ENCODE measurements at regions not wholly inside any gene's neighbourhood (a gene's known extent, or its start where the extent isn't known, plus 50 kb on each side); places are given as distances from the start of the nearest gene placed in this dataset.
"Not testable (repeated sequence)": the region's sequence is repeated elsewhere in the genome, so short reads cannot be mapped to it uniquely, and the experiment has no call there.

- no peak for DNase-seq (ENCODE audit: insufficient read length, low spot score)
- no peak for FAIRE-seq
- TF ChIP-seq CTCF (IDR thresholded peaks at IDR 0.05; ENCODE audit: insufficient read depth, missing control alignments), result no peak
These were observed 71.1 kb upstream of the SH3BP4 start for GRCh38 chr2:234880551-234881211.

- FAIRE-seq, result no peak
- no peak for DNase-seq (ENCODE audit: insufficient read length, low spot score)
- TF ChIP-seq CTCF (IDR thresholded peaks at IDR 0.05; ENCODE audit: insufficient read depth, missing control alignments), result no peak
These were observed 72.0 kb upstream of the SH3BP4 start for GRCh38 chr2:234879671-234880455.

- not testable (repeated sequence) for FAIRE-seq; DNase-seq (ENCODE audit: insufficient read length, low spot score)
These were observed 75.2 kb upstream of the SH3BP4 start for GRCh38 chr2:234876621-234877020.

- TF ChIP-seq CTCF (IDR thresholded peaks at IDR 0.05; ENCODE audit: insufficient read depth, missing control alignments), result no peak
- DNase-seq (ENCODE audit: insufficient read length, low spot score) (no peak), FAIRE-seq (no peak)
These were observed 77.3 kb upstream of the SH3BP4 start for GRCh38 chr2:234874347-234875046.

- FAIRE-seq (no peak), DNase-seq (ENCODE audit: insufficient read length, low spot score) (no peak)
- no peak for TF ChIP-seq CTCF (IDR thresholded peaks at IDR 0.05; ENCODE audit: insufficient read depth, missing control alignments)
These were observed 78.0 kb upstream of the SH3BP4 start for GRCh38 chr2:234873828-234874173.

- DNase-seq (ENCODE audit: insufficient read length, low spot score) (no peak), FAIRE-seq (no peak)
- TF ChIP-seq CTCF (IDR thresholded peaks at IDR 0.05; ENCODE audit: insufficient read depth, missing control alignments), result no peak
These were observed 78.6 kb upstream of the SH3BP4 start for GRCh38 chr2:234873103-234873827.

GRCh38 chr2:234869969-234870368, 81.8 kb upstream of the SH3BP4 start:
- TF ChIP-seq CTCF (IDR thresholded peaks at IDR 0.05; ENCODE audit: insufficient read depth, missing control alignments), result no peak
- no peak for DNase-seq (ENCODE audit: insufficient read length, low spot score)
- no peak for FAIRE-seq
